Activated CD4-positive, alpha-beta T cell treated with anti-CD3 and anti-CD28 coated beads, Interleukin-2, Interleukin-4, amounts not matched to agents 100 ng/mL and 50 ng/mL, durations not matched to agents 16 hours and 8 hours (primary cell): ENCODE measurements at regions not wholly inside any gene's neighbourhood (a gene's known extent, or its start where the extent isn't known, plus 50 kb on each side); places are given as distances from the start of the nearest gene placed in this dataset.

Experiments
- DNase-seq: peaks from one replicate; pipeline ENCODE4 v3.0.0-alpha.2; 2020; ENCODE audit warnings: low spot score

- DNase-seq = no peak
Measured at GRCh38 chr18:32621034-32621433, 150.4 kb upstream of the GAREM1 start.

- DNase-seq = no peak
Measured at GRCh38 chr18:32618546-32618945, 147.9 kb upstream of the GAREM1 start.

GRCh38 chr18:32613821-32614220 lies 143.1 kb upstream of the GAREM1 start:
- DNase-seq = no peak

GRCh38 chr18:32612651-32613050 lies 142.0 kb upstream of the GAREM1 start:
- no peak for DNase-seq

- no peak for DNase-seq
Measured at GRCh38 chr18:32610176-32610575, 139.5 kb upstream of the GAREM1 start.

GRCh38 chr18:32607816-32608215 lies 137.1 kb upstream of the GAREM1 start:
- DNase-seq = no peak

- DNase-seq = no peak
Measured at GRCh38 chr18:32598144-32598543, 127.5 kb upstream of the GAREM1 start.

- no peak for DNase-seq
Measured at GRCh38 chr18:32596501-32596900, 125.8 kb upstream of the GAREM1 start.

- no peak for DNase-seq
Measured at GRCh38 chr18:32595832-32596231, 125.2 kb upstream of the GAREM1 start.

GRCh38 chr18:32588191-32588590 lies 117.5 kb upstream of the GAREM1 start:
- no peak for DNase-seq

- no peak for DNase-seq
Measured at GRCh38 chr18:32583431-32583830, 112.7 kb upstream of the GAREM1 start.

GRCh38 chr18:32582455-32582854 lies 111.8 kb upstream of the GAREM1 start:
- DNase-seq = no peak

- DNase-seq = no peak
Measured at GRCh38 chr18:32577561-32577960, 106.9 kb upstream of the GAREM1 start.

GRCh38 chr18:32576296-32576916 lies 105.7 kb upstream of the GAREM1 start:
- DNase-seq = no peak

GRCh38 chr18:32566960-32567359 lies 96.3 kb upstream of the GAREM1 start:
- no peak for DNase-seq

- no peak for DNase-seq
Measured at GRCh38 chr18:32553640-32554365, 83.1 kb upstream of the GAREM1 start.

- no peak for DNase-seq
Measured at GRCh38 chr18:32553174-32553573, 82.5 kb upstream of the GAREM1 start.

GRCh38 chr18:32552421-32553030 lies 81.8 kb upstream of the GAREM1 start:
- peak; percentile 72 for DNase-seq

- DNase-seq = no peak
Measured at GRCh38 chr18:32550963-32551362, 80.3 kb upstream of the GAREM1 start.

GRCh38 chr18:32549248-32550110 lies 78.8 kb upstream of the GAREM1 start:
- DNase-seq = peak; percentile 51

- no peak for DNase-seq
Measured at GRCh38 chr18:32548688-32549087, 78.0 kb upstream of the GAREM1 start.

GRCh38 chr18:32545631-32546030 lies 74.9 kb upstream of the GAREM1 start:
- no peak for DNase-seq

- DNase-seq = no peak
Measured at GRCh38 chr18:32544088-32544487, 73.4 kb upstream of the GAREM1 start.
